HG03460 (cell line): ENCODE measurements at regions not wholly inside any gene's neighbourhood (a gene's known extent, or its start where the extent isn't known, plus 50 kb on each side); places are given as distances from the start of the nearest gene placed in this dataset.

Source experiments
- ATAC-seq: cut with Tn5 transposase; IDR thresholded peaks from one replicate; pipeline ENCODE4 v1.9.1; 2021; ENCODE audit not compliant: unreplicated experiment

DNA sequence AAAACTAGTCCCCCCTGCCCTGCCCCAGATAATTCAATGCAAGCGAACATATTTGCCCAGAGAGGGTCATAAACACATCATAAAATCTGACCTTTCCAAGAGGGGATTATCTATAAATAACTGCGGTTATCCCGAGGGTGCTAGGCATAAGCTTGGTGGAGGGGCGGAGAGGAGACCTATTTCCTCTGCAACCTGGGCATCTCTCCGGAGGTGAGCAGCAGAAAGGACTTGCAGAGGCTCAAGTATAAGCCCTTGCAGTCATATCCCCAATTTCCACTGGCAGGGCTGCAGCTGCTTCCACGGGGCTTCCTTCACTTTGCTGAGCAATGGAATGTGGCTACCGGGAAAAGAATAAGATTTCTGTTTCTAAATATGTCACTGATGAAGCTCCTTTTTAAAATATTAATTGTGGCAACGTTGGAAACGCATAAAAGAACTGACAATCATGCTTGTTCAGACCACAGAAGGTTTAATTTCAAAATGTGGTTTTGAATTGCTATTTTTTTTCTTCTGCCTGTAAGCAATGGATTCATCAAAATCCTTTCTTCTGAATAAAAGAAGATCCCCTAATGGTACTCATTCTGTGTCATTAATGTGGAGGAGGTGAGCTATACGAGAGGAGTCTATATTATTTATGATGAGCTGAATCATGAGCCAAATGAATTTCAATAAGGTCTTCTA, 268.9 kb upstream of the ATP2B1 start:
- ATAC-seq: no peak

DNA sequence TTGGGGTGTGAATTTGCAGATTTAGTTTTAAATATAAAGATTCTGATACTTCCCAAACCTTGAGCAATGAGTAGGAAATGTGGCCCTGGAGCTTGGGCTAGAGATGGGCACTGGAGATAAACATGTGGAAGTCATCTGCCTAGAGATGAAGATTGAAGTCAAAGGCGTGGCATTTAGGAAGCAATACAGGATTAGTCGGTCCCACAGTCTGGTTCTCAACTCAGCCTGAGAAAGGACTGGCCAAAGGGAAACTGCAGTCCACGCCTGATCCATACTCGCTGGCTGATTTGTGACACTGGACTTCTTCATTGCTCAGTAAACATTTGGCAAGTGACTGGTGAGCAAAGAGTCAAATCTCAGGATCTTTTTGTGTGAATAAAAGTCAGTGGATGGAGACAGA, 268.2 kb upstream of the ATP2B1 start:
- no peak for ATAC-seq

DNA sequence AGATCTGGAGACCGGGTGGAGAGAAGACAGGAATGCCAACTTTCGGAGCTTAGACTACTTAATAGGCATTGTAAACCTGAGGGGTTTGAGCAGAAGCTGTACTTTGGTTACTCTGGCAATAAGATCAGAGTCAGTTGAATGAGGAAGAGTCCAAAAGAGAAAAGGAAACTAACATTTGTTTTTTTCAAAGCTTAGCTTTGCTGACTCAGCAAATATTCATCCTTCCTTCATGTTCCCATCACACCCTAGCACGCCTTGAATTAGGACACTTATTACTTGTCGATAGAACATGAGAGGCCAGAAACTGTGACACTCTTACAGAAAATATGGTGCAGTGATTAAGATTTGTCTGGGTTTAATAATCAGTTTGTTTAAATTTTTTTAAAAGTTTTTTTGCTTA, 266.9 kb upstream of the ATP2B1 start:
- no peak for ATAC-seq

DNA sequence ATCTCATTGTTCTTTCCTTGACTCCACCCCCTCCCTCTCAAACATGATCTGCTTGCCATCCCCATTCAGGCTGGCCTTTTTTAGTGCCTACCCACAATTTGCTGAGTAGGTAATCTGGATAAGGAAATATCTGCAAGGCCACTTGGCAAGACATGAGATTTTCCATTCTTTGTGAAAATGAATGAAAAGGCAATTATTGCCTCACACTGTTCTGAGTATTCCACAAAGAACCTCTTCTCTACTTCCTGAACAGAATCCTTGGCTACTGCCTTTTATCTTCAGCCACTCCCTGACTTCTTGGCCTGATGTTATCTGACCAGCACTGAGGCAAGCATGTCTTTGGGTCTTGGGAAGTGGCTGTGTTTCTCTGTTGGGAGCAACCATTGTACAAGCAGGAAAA, 263.2 kb upstream of the ATP2B1 start:
- ATAC-seq: no peak

DNA sequence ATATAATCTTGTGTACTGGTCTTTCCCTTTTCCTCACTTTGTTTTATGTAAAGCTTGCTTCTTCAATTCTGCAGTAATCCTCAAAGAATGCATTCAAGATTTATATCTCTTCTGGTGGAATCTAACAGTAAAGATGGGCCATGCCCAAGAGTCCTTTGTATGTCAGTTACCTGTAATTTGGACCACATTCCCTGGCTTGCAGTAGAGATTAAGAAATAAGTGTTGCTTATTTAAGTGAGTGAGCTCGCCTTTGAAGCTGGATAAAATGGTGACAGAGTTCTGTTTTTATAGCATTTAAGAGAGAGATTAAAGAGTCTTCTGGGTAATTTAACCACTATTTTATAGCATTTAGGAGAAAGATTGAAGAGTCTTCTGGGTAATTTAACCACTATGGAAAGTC, 262.1 kb upstream of the ATP2B1 start:
- ATAC-seq: no peak

DNA sequence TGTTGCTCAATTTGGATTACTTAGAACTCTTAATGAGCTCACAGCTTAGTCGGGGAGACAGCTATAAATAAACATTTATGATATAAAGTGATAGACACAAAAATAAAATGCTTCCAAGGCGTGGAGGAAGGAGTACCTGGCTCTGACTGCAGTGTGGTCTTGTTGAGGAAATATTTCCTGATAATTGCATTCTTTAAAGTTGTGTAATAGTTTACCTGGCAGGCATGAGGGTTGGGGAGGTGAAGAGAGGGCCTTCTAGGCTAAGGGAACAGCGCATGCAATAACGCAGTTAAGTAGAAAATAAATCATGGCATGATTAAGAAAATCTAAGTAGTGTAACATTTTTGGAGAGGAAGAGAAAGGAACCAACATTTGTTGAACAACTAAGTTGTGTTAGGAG, 260.5 kb upstream of the ATP2B1 start:
- no peak for ATAC-seq

DNA sequence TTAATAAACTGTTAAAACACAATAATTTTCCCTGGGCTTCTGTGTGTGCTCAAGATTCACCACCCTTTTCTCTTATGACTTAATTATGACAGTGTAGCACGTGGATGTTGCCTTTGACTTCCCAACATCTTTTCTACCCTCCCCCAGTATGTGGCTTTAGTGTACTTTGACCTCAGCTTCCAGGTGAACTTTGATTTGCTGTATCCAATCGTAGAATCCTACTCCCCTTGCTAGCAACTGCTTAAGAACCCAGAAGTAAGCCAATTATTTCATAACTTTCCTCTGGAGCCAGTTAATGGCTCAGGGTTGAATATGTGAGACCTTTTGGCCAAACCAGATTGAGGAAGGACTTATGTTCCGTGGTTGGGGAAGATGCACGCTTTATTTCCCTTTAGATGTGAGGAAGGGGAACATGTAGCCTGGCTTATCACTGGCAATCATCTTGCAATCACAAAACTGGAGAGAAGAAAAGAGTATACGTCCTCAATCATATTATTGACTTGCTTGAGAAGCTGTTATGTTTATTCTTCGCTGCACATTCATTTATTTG, 259.6 kb upstream of the ATP2B1 start:
- ATAC-seq: no peak

DNA sequence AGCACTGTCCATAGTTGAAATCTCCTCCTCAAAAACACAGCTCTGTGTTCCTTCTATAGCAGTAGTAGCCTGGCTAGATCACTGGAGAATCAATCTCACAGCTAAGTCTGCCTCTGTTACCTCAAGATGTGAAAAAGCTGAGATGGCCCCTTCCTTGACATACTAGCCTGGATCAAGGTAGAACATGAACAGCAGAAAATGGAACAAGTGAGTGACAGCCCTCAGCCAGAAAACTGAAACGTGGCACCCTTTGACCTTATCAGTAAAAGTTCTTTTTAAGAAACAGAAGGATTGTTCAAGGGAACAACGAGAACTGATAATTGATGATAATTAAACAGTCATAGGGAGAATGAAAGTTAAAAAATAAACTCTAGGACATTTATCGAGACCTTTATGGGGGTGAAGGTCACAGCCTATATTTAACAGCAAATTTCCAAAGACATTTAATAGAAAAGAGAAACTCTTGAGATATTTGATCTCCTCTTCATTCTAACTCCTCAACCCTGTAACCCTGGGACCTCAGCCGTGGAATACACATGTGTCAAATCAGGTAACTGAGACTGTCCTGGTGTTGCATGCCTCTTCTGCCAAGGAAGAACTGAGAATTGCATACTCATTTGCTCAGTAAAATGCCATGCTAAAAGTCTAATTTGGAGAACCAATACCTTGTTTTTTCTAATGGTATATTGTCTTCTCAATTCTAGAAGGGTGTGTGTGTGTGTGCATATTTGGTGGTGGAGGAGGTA, 258.0 kb upstream of the ATP2B1 start:
- ATAC-seq: no peak

DNA sequence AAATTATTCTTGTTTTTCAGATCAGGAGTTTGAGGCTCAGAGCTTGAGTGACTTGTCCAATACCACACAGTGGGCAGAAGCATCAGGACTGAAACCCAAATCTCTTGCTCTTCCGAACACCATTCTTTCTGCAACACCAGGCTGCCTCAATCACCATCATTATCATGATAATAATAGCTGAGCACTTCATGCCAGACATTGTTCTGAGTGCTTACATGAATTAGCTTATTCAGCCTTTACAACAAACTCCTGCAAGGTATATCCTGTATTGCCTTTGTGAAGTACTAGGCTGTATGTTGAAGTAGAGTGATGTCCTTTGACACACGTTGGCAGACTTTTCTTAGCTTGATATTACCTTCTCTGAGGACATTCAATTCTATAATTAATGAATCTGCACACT, 257.4 kb upstream of the ATP2B1 start:
- ATAC-seq: no peak

DNA sequence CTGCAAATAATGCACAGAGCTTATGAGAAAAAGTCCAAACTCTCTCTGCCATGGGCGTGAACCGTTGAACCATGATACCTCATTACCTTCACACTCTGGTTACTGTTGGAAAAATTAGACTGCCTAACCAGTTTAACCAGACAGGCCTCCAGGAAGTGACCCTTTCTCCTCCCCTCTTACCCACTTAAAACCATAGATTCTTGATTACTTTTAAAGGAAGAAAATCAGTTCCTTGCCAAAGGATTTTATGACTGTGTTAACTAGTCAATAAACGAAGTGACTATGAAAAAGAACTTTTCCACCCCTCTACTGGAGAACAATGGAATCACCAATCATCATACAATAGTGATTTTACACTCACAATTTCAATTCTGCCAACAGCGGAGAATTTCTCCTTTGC, 254.0 kb upstream of the ATP2B1 start:
- no peak for ATAC-seq

DNA sequence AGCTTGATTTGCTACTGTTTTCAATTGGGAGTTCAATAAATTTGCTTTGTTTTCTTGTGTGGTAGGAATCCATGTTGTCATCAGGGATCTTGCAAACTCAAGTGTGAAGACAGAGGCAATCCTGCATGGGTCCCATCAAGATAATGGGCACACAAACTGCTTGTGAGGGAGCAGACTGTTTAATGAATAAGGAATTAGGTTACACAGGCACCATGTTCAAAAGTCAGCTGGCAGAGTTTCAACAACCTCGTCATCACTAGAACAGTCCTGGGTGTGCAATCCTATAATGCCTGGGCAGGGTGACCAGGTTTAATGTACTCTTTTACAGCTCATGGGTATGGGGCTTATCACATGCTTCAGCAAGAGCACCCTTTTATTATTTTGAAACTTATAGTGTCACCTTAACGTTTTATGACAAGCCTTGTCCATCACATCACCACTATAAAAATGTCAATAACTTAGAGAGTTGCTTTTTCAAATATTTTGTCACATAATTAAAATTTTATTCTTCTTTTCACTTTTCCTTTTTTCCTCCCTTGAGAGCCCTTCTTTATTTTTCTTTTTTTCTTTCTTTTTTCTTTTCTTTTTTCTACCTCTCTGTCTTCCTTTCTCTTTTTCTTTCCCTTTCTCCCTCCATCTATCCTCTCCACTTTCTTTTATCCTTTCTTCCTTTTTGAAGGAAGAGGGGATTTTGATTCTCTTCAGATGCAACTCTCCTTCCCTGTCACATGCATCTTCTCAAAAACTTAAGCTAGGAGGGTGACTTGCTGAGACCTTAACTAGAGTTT, 252.2 kb upstream of the ATP2B1 start:
- peak; percentile 29 for ATAC-seq

DNA sequence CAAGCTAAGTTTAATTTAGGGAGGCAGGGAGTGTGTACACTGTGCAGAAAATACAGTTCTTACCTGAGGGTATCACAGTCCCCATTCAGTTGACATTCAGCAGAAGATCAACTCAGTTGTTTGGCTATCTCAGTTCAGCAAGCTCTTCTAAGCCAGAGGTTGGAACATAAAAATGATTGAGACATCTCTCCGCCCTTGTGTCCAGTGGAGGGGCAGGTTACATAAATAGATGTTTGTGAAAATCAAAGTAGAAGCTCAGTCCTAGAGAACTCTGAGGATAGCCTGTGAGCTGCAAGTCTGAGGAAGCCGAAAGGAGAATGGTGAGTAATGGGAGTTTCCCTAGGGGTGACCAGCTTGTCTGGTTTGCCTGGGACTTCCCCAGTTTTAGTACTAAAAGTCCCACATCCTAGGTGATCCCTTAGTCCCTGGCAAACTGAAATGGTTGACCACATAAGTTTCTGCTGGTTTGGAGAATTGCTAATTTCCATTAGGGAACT, 251.4 kb upstream of the ATP2B1 start:
- peak; percentile 96 for ATAC-seq

DNA sequence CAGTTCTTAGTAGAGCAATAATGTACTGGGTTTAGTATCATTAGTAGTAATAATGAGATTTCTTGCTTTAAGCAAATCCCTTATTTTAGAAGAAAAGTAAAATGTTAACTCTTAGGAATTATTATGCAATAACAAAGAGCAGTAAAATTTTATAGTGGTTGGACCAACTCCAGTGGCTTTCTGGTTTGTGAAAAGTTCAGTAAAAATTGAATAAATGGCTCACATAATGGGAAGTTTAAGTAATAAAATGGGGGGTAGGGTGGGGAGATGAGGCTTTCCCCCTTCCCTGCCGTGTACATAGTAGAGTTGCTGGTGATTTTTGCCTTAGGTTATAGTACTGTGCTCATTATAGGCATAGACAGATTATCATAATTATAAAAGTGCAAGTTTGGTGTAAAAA, 250.5 kb upstream of the ATP2B1 start:
- no peak for ATAC-seq

DNA sequence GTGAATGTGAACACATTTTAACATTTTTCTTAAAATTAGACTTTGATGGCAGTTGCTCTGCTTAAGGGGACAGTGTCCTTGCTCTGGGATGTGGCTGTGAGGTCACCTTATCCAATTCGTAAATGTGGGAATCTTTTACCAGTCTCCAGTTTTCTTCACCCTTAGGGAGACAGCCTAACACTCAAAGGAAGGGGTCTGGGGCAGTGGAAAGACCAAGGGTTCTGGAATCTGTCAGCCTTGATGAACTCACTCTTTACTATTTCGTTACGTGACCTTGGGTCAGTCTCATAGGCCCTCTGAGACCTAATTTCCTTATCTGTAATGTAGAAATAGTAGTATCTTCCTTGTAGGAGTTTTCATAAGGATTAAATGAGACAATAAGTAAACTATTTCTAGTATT, 245.6 kb upstream of the ATP2B1 start:
- no peak for ATAC-seq

DNA sequence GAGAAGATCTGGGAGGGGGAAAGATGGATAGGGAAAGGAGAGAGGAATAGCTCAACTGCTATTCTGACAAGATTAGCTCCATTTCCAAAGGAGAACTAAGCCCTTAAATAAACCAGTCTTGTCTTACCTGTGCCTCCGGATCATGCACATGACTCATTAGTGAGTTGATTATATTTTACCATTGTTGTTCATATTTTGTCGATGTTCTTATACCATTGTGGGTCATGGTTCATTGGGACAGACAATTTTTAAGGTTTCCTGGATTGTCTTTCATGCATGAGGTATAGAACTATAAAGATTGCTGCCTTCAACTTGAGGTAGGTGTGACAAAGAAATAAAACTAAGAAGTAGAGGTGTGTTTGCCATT, 243.0 kb upstream of the ATP2B1 start:
- ATAC-seq: no peak

DNA sequence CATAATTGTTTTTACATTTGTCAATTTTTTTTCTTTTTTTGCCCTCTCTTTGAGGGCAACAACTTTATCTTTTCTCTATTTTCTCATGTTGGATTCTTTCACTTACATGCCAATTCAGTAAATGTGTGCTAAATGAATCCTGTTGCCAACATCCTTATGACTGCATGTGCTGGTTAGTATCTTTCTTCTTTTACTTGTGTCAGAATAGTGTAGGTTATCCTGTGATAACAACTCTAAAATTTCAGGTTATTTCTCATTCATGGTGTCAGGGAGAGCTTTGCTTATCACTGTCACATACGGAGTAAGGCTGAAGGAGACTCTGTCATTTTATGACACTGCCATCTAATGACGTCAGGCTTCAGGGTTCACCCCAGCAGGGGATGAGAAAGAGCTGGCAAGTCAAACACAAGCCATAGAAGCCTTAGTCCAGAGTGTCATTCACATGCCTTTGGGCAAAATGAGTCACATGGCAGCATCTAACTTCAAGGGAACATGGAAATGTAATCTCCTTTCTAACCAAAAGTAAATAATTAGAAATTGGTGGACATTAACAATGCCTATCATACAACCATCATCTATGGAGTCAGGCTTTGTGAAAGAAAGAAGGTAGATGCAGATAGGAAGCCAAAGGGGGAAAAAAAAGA, 242.5 kb upstream of the ATP2B1 start:
- ATAC-seq: no peak

DNA sequence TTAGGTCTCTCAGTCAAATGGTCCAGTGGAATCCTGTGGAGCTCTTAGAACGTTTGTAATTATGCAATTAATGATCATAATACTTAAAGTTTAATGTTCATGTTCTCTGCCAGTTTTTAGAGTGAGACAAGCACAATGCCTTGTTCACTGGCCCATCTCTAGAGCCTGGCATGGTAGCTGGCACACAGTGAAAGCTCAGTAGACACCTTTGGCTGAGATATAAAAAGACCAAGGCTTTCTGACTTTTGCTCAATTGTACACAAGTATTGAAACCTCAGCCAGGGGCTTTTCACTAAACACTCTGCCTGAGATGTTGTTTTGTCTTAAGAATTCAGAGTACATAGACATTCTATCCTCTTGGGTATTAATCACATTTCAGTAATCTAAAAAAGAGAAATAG, 241.8 kb upstream of the ATP2B1 start:
- ATAC-seq: peak; percentile 49

DNA sequence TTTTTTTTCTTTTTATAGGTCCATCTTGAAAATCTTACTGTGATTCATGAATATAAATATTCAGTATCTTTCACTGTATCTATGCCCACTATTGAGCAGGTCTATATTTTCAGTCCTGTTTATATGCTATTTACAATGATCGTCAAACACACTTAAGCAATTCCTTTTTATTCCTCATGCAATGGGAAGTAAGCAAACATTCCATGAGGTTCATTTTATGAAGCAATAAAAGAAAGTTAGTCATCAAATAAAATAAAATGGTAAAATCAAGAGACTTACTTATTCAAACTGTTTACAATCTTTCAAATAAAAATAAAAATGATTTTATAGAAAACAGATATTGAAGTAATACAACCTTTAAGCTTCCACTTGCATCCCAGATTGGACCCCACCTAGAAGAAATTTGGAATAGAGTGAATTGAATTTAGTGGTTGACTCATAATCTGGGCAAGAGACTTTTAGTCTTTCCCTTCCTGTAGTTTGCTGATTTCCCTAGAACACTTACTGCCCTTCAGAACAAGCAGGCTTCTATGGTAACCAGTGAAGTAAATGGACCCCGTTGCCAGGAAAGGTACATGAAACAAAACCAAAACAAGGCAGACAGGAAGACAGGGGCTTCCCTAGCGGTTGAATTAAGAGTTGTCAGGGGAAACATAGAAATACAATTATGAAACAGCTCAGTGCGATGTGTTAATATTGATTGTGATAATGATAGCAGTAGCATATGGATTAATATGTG, 241.0 kb upstream of the ATP2B1 start:
- ATAC-seq: peak; percentile 87

DNA sequence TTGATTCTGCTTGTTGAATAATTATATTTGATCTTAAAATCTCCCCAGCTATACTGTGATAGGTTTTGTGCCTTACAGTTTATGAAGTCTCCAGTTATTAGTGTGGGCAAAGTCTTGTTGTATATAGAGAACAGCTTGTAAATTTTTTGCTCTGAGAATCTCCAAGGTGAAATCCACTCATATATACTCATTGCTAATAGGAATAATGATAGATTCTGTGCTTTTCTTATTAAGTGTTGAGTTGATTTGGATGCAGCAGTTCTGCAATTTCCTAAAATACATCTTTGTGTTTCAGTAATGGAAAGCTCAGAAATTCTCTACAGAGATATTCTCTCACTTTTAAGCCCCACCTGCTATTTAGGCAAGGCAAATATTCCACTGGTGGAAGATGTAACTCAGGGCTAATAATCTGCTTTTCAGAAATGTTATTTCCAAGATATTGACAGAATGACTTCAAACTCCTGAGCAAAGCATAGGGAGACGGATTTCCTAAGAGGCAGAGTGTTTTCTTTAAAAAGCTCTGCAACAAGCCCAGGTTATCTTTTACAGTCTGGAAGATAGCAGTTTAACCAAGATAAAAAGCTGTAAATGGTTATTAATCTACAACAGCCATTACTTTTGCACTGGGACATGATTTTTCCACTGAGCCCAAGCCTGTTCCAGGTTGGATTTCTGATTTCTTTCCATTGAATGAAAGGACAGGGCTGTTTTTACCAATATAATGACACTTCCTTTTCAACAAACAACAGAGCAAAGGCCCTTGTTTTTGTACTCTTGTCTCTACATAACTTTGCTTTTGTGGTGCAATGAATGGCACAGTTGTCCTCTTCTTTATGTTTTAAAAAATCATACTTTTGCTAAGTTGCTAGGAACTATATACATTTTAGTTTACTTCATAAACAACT, 239.9 kb upstream of the ATP2B1 start:
- no peak for ATAC-seq
